Keratinocyte (primary cell): ENCODE measurements at regions not wholly inside any gene's neighbourhood (a gene's known extent, or its start where the extent isn't known, plus 50 kb on each side); places are given as distances from the start of the nearest gene placed in this dataset.

Experiments used
- CTCF ChIP-seq, 3 experiments: IDR thresholded peaks in 1 of 3; conservative IDR thresholded peaks in 1 of 3; optimal IDR thresholded peaks in 1 of 3; 2 replicates in 2 of 3; 3 replicates in 1 of 3; pipeline versions ENCODE3 to v1.5.1; 2011; ENCODE audit warnings: low read length in 3 of 3, mild to moderate bottlenecking in 3 of 3, moderate library complexity in 2 of 3, control low read depth in 1 of 3, inconsistent platforms in 1 of 3; ENCODE audit not compliant: insufficient read depth in 2 of 3; ENCODE audit errors: extremely low read depth in 1 of 3
- EZH2 ChIP-seq: IDR thresholded peaks from one replicate; pipeline ENCODE4 v1.6.1; 2012; ENCODE audit warnings: inconsistent platforms, mild to moderate bottlenecking, low read length, moderate library complexity

GRCh38 chrX:20531667-20532066 lies 265.0 kb upstream of the RPS6KA3 start:
- no peak for TF ChIP-seq CTCF (optimal IDR thresholded peaks at IDR 0.05 in 1 of 3, IDR thresholded peaks at IDR 0.05 in 1 of 3, conservative IDR thresholded peaks at IDR 0.05 in 1 of 3; ENCODE audit: extremely low read depth in 1 of 3, insufficient read depth in 2 of 3, low read length in 3 of 3)
- TF ChIP-seq EZH2, result no peak
